HG03060 (cell line): ENCODE measurements at regions not wholly inside any gene's neighbourhood (a gene's known extent, or its start where the extent isn't known, plus 50 kb on each side); places are given as distances from the start of the nearest gene placed in this dataset.

Experiments
- ATAC-seq: cut with Tn5 transposase; IDR thresholded peaks from one replicate; pipeline ENCODE4 v1.9.1; 2021; ENCODE audit warnings: low read depth, moderate number of reproducible peaks; ENCODE audit not compliant: unreplicated experiment

DNA sequence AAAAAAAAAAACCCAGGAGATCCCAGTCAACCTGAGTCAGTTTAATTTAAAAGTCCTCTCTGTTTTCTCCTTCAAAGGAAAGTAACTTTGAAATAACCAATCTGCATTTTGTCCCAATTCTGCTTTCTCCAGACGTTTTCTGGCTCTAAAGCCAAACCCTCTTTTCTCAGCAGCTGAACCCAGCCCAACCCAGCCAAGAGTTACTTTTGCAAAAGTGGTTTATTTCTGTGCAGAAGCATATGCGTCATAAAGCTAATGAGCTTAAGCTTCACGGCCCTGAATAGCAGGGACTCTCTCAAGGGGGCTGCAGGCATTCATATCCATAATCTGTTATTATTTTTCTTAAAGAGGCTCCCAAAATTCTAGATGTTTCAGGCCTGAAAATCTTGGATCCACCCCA lies 176.6 kb downstream of the GALC start:
- no peak for ATAC-seq

DNA sequence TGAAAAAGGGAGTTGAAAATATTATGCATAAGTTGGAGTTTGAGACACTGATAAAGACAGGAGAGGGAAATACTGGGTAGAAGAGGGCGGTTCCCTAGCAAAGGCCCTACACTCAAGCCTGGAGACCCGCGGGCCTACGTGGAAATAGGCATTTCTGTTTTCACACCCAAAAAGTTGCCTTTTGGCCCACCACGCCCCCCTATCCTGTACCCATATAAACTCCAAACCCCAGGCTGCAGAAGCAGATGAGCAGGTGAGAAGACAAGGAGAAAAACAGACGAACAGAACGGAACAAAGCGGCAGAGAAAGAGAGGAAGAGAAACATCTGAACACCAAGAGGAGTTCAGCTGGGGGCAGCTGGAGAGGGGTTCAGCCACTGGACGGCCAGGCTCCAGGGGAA lies 177.9 kb downstream of the GALC start:
- ATAC-seq: no peak

DNA sequence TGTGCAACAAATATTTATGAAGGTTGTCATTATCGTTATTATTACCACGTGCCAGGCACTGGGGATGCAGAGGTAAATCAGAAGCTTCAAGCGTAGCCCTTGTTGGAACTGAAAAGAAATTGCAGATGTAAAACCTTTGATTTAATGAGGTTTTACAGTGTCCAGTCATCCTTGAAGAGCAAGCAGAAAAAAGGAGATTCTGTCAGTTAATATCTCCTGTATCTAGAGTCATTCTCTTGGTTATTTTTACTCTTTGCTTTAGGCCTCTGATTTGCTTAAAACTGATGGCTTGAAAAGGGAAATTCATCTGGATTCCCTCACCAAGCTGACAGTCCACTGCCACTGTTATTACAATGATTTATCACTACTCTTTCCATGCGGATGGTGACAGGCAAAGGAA lies 179.3 kb downstream of the GALC start:
- ATAC-seq: no peak

DNA sequence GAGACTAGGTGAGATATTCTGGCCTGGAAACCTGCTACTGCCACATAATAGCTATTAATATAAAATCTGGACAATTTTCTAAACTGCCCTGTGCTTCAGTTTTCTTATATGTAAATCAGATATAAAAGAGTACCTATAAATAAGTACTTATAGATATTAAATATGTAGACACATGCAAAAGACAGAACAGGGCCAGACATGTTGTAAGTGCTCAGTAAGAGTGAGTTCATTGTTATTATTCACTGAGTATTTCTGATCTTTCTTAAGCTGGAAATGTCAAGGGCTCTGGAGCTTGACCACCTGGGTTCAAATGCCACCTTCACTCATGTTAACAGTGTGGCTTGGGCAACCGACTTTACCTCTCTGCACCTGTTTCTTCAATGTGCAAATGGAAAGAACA lies 179.8 kb downstream of the GALC start:
- ATAC-seq: no peak

DNA sequence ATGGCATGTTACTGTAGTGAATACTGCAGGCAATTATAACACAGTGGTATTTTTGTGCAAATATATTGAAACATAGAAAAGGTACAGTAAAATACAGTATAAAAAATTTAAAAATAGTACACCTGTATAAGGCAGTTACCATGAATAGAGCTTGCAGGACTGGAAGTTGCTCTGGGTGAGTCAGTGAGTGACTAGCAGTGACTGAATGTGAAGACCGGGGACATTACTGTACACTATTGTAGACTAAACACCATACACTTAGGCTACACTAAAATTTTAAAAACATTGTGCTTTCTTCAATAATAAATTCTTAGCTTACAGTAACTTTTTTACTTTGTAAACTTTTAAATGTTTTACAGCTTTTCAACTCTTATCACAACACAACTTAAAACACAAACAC lies 181.7 kb downstream of the GALC start:
- no peak for ATAC-seq

DNA sequence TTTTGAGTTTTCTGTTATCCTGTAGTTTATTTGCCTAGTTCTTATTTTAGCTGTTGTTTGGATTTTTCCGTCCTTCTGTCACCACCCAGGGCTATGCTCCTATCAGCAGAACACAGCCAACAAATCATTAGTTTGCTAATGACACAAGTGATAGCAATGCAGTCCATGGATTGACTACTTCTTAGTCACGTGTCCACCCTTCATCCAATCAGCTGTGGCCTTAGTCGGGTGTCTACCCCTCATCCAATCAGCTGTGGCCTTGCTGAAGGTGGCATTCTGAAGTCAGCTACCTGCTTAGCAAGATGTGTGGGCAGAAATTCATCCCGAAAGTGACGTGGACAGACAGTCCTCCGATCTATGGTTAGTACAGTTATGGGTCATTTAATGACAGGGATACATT lies 182.3 kb downstream of the GALC start:
- no peak for ATAC-seq

DNA sequence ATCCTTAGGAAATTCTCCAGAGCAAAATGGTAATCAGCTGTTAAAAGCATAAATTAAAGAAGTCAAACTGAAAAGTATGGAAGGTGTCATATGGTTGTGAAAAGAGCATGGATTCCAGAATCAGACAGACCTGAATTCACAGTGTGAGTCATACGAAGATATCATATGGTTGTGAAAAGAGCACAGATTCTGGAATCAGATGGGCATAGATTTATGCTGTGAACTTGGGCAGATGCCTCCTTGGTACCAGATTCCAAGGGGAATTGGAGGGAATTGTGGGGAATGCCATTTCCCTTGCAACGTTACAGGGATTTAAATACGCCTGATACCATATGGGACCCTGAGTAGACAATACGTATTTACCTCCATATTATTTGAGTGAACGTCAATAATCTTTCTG lies 183.7 kb downstream of the GALC start:
- ATAC-seq: no peak

DNA sequence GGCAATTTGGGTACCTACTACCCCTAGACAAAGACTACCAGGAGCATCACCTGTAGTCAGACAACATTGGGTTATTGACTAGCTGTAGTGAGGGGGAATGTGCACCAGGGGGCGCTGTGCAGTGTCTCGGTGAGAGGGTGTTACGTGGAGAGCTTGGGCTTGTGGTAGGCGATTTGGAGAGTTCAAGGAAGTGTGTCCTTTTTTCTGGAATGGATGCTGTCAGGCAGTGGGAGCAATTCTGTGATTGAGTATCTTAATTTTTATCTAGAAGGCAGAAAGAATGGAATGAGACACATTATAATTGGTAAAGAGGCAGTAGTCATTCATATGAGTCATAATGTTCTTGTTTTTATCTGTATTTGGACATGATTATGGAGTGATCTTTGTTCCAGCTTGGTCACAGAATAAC lies 187.7 kb downstream of the GALC start:
- ATAC-seq: peak; percentile 87

DNA sequence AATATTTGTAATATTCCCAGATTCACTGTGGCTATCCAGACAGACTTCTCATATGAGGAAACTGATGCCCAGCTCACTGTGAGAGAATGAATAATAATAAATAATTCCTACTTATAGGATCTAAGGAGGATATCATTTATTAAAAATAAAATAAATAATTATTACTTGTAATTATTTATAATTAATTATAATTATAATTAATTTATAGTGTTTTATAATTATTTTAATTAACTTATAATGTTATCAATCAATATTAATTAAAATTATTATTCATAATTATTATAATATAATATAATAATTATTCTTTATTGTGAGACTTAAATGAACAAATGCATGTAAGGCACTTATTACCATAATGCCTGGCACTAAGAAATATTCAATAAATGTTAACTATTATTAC lies 192.8 kb downstream of the GALC start:
- ATAC-seq: no peak

DNA sequence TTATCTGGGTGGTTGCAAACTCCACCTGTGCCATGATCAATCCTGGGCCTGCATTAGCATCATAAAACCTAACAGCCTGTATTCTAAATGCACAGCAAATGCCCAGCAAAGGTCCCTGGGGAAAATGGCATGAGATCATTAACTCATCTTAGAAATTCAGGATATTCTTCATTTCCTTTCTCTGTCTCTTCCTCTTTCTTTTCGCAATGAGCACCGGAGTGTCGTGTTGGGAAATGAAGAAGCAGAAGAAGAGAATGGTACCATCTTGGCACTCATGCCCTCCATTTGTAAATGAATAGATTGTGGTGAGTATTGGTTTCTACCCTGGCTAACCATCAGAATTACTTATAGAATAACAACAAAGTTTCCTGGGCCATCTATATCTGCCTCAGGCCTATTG lies 193.6 kb downstream of the GALC start:
- ATAC-seq: no peak

DNA sequence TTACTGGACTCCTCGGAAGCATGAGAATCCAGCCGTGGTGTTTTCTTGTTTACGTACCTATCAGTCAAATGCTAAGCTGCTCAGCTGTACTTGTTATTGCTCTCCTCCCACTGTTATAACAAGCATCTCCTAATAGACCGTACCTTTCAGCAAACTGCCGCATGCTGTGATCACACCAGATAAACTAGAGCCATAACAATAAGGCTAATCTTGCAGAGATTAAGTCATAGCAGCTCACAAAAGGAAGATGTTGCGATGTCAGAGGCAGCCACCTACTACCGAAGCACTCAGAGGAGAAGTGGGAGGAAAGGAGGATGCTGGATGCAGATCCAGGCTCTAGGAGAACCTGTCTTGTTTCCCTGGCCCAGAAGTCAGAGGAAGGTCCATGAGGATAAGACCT lies 196.0 kb downstream of the GALC start:
- ATAC-seq: no peak

DNA sequence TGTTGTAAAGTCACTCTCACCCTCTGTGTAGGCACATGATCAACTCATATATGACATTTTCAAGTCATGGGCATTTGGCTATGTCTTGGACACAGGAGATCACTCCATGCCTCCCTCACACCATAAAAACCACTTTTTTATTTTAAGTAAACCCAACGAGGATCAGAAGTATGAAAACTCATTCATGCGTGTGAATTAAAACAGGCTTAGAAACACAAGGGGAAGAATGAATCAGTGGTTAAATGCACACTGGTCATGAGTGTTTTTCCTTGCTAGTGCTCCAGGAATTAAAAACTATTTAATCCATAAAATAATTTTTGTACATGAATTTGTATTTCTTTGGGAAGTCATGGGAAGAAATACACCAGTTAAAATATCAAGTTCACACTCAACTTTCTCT lies 198.4 kb downstream of the GALC start:
- no peak for ATAC-seq

DNA sequence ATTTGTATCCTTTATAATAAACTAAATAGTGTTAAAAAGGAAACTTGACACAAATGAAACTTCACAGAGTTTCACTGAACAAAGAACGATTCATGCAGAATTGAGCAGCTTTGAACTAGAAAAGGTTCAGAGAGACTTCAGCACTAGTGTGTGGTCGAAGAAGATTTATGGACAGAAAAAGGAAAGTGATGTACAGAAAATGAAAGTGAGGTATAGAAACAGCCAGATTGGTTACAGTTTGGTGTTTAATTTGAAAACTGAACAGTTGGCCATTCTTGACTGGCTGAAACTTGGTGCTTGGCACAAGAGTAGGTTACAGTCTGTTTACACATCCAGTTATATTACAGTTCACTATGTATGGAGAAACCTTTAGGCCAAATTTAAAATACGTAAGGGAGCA lies 207.1 kb downstream of the GALC start:
- ATAC-seq: no peak

DNA sequence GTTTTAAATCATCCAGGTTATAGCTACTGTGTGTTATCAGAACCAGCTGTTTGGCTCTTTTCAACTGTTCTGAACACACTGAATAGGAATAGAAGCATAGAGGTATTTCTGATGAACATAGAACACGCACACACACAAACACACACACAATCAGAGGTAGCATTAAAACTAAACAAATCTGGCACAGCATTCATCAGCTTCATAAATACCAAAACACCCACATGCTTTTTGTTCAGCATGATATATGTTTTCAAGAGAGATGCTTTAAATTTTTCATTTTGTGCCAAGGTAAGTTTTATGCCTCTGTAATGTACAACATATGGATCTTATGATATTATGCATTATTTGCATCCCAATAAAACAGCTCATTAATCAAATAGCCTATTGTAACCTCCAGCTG lies 208.6 kb downstream of the GALC start:
- no peak for ATAC-seq

DNA sequence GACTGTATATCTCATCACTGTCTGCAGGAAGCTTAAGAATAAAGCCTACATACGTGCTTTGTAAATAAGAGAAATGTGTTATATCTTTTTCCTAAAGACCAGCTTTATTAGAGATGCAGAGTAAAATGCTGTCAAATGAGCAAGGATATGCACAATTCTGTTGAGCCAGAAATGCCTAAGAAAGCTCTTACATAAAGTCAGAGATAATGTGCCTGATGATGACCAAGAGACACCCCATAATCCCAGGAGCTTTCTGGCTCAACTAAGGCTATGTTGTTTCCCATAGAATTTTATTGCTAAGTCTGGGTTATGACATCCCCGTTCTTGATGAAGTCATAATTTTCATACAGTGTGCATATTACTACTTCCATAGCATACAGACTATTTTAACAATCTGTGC lies 209.9 kb downstream of the GALC start:
- no peak for ATAC-seq

DNA sequence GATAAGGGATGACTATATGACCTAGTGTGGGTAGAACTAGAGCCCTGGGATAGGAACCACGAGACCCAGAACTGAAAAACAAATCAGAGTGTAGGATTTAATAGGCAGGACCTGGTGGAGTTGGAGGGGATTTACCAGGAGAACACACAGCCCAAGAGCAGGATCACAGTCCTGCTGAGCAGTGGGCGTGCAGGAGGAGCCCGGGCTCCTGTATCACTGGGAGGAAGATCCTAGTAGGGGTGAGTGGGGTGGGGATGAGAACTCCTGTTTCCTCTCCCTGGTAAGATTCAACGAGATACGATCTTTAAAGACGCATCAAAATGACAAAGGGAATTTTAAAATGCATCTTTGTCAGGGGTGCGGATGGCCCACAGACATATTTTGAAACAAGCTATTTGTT lies 220.1 kb downstream of the GALC start:
- no peak for ATAC-seq

DNA sequence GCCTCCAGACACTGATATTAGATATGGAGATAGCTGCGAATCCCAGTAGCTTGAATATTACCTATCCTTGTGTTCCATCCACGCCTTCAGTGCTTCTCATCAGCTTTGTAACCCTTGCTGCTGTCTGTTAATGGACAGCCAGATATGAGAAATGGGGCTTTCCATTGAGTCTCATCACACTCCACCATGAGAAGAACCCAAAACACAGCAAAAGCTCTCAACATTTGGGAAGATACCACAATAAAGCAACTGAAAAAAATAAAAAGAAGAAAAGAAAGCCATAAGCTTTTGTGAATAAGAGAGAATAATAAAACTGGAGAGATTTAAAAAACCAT lies 225.4 kb downstream of the GALC start:
- no peak for ATAC-seq

DNA sequence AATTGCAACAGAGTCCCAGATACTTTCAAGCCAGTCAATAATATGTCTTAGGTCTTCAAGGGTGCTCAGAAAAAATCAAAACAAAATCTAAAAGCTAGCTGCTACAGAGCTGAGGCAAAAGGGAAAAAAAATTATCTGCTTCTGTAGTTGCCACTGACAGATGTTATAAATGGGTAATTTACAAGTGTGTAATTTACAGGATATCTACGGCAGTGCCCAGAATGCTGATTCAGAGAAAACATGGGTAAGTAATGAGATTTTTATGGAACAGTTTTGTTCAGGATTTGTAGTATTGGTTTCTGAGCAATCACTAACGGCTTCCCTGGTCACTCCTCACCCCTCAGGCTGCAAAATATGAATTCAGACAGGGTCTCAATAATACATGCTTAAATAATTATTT lies 234.1 kb downstream of the GALC start:
- no peak for ATAC-seq

DNA sequence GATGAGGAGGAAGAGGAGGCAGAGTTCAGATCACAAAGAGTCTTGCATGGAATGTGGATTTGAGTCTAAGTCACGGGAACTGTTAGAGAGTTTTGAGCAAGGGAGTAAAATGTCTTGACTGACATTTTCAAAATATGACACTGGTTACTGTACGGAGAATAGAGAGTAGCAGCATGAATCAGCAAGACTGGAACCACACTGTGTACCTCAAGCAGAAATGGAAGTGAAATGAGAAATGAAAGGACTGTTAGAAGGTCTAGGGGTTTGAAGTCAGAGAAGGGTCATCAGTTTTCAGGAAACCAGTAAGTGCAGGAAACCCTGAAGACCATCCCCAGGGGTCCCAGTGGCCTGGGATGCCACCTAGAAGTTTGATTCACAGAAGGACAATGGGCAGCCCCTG lies 236.3 kb downstream of the GALC start:
- no peak for ATAC-seq

DNA sequence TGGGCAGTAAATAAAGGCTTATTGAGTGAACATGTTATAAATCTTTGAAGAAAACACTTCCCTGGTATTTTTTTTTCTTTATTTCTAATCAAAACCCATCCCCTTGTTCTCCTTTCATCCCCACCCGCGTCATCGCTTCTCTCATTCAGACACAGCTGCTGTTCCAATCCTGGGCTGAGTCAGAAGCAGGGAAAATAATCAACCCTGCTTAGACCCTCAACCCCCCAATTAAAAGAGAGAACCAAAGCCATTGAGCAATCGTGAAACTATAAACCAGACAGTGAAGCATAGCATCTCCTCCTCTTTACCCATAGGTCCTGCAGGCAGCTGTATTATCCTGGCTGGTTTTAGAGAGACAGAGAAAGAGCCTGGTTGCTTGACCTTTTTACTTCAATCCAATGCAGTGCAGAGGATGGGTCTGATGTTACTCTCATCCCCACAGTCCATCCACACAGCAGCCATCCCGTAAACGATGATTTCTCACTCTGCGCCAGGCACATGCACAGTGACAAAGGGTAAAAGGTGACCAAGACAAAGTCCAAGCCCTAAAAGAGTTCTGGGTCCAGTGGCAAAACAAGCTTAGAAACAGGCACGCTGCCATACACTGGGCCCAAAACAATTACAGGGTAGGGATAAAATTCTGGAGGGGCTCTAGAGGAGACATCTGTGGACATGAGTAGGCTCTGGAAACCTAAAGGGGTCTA lies 238.3 kb downstream of the GALC start:
- no peak for ATAC-seq

DNA sequence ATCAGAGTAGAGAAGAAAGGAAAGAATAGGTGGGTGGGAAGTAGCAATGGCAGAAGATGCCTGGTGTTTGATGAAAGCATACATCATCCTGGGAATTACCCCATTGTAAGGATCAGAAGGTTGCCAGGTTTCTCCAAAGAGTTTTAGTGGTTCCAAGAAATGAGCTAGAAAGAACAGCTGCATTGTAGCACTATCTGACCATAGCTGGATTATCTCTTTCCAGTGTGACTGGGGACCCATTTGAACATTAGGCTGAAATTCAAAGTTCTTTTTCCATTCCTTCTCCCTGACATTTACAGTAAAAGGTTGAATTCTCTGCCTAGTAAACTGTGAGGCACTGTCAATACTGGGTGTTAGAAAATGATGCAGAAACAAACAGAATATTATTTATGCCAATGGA lies 244.4 kb downstream of the GALC start:
- no peak for ATAC-seq

DNA sequence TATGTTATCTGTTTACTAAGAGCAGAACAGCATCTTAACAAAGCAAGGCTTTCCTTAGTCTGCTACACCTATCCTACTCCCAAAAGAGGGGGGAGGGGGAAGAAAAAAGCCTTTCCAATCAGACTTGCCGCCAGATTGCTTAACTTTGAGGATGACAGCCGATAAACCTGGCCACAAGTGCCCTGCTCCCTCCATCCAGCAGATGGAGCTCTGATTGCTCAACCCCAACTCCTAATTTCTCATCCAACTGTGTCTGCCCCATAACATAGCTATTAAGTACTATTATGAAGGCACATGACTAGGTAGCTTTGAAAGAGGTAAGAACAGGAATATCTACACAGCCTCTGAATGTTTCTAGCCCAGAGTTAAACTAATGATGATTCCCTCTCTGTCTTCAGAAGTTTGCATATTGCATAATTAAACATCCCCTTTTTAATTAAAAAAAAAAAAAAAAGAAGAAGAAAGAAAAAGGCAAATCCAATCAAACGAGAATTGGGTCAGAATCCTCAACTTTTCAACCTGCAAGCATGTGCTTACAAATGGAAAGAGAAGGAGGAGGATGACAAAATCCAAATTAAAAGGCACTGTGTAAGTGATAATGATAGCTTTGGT lies 247.4 kb downstream of the GALC start:
- ATAC-seq: peak; percentile 79
